Hematopoietic multipotent progenitor cell treated with erythropoietin and hydrocortisone succinate and interleukin-3 and kit ligand, for 8 days (in vitro differentiated cells): ENCODE measurements at regions not wholly inside any gene's neighbourhood (a gene's known extent, or its start where the extent isn't known, plus 50 kb on each side); places are given as distances from the start of the nearest gene placed in this dataset.
"Not testable (repeated sequence)": the region's sequence is repeated elsewhere in the genome, so short reads cannot be mapped to it uniquely, and the experiment has no call there.

Experiments
- DNase-seq: peaks from one replicate; pipeline ENCODE4 v3.0.0-alpha.2; 2015

GRCh38 chr3:72270072-72270681, 485.2 kb upstream of the PROK2 start:
- DNase-seq, result peak; percentile 92

GRCh38 chr3:72269475-72269874, 484.5 kb upstream of the PROK2 start:
- no peak for DNase-seq

GRCh38 chr3:72266921-72267524, 482.1 kb upstream of the PROK2 start:
- DNase-seq, result not testable (repeated sequence)

- DNase-seq, result peak; percentile 26
Observed at GRCh38 chr3:72266016-72266370, 481.0 kb upstream of the PROK2 start.

- DNase-seq, result peak; percentile 37
Observed at GRCh38 chr3:72265256-72266015, 480.5 kb upstream of the PROK2 start.

GRCh38 chr3:72263223-72263990, 478.5 kb upstream of the PROK2 start:
- DNase-seq, result no peak

GRCh38 chr3:72262736-72263135, 477.8 kb upstream of the PROK2 start:
- no peak for DNase-seq

- DNase-seq, result no peak
Observed at GRCh38 chr3:72261566-72262564, 476.9 kb upstream of the PROK2 start.

GRCh38 chr3:72260588-72260910, 475.6 kb upstream of the PROK2 start:
- no peak for DNase-seq

GRCh38 chr3:72259755-72260587, 475.0 kb upstream of the PROK2 start:
- DNase-seq, result no peak

GRCh38 chr3:72258361-72259141, 473.6 kb upstream of the PROK2 start:
- no peak for DNase-seq

- no peak for DNase-seq
Observed at GRCh38 chr3:72257738-72258137, 472.8 kb upstream of the PROK2 start.

- no peak for DNase-seq
Observed at GRCh38 chr3:72257203-72257602, 472.3 kb upstream of the PROK2 start.

GRCh38 chr3:72256716-72257115, 471.8 kb upstream of the PROK2 start:
- DNase-seq, result no peak

- DNase-seq, result peak; percentile 73
Observed at GRCh38 chr3:72255791-72256559, 471.0 kb upstream of the PROK2 start.

GRCh38 chr3:72255191-72255590, 470.2 kb upstream of the PROK2 start:
- DNase-seq, result no peak

- DNase-seq, result no peak
Observed at GRCh38 chr3:72254483-72254882, 469.5 kb upstream of the PROK2 start.

GRCh38 chr3:72250725-72251124, 465.8 kb upstream of the PROK2 start:
- DNase-seq, result no peak

- no peak for DNase-seq
Observed at GRCh38 chr3:72248869-72249268, 463.9 kb upstream of the PROK2 start.

GRCh38 chr3:72248389-72248761, 463.4 kb upstream of the PROK2 start:
- no peak for DNase-seq
